Gastroesophageal sphincter (tissue), 3 donors: ENCODE measurements at regions not wholly inside any gene's neighbourhood (a gene's known extent, or its start where the extent isn't known, plus 50 kb on each side); places are given as distances from the start of the nearest gene placed in this dataset.

Experiments
- CTCF ChIP-seq, 4 experiments: fragments of 200-600 bp in 2 of 4; fragments of 450-650 bp in 2 of 4; sonication (generic) in 1 of 4; IDR thresholded peaks; one replicate each; pipeline ENCODE4 v1.5.1; 2017 to 2019; ENCODE audit warnings: antibody characterized with exemption in 4 of 4, mild to moderate bottlenecking in 2 of 4, moderate library complexity in 2 of 4
- EP300 ChIP-seq: sonication (generic); formaldehyde crosslinking; IDR thresholded peaks from one replicate; pipeline ENCODE4 v1.6.1; 2017; ENCODE audit warnings: antibody characterized with exemption, mild to moderate bottlenecking
- POLR2A ChIP-seq, 2 donors: fragments of 450-650 bp; IDR thresholded peaks; one replicate each; pipeline ENCODE4 v1.6.1; 2017; ENCODE audit warnings: antibody characterized with exemption in 2 of 2, mild to moderate bottlenecking in 2 of 2, moderate library complexity in 1 of 2

GRCh38 chr2:7845332-7845731 is 836.5 kb upstream of the ID2 start:
- TF ChIP-seq POLR2A (IDR thresholded peaks at IDR 0.05) (no peak), CTCF (IDR thresholded peaks at IDR 0.05) (no peak), EP300 (no peak)
